WI38 (cell line): ENCODE measurements at regions not wholly inside any gene's neighbourhood (a gene's known extent, or its start where the extent isn't known, plus 50 kb on each side); places are given as distances from the start of the nearest gene placed in this dataset.
"Not testable (repeated sequence)": the region's sequence is repeated elsewhere in the genome, so short reads cannot be mapped to it uniquely, and the experiment has no call there.

ENCODE experiments used
- H3K4me3 ChIP-seq: 2 replicates; pipeline ENCODE4 v1.5.1; 2011; ENCODE audit warnings: low read depth, mild to moderate bottlenecking, control low read depth, low read length
- TF ChIP-seq, protein P1 (sequence below): IDR thresholded peaks from 2 replicates; pipeline ENCODE4 v1.5.1; 2012; ENCODE audit warnings: low read depth, mild to moderate bottlenecking, control low read depth, low read length

DNA sequence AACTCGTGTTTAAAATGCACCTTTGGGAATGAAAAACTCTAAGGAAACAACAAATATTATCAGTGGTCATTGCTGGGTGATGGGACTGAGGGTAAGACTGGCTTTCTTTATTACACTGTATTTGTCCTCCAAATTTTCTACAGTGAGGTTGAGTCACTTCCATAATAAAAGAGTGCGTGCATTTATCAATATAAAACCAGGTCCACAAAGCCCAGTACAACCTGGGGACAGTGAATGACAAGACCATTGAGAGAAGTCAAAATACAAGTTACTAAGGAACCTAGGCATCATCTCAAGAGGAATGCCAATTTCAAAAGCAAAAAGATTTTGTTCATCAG lies 76.4 kb downstream of the MAGED4 start:
- TF ChIP-seq, protein P1, sequence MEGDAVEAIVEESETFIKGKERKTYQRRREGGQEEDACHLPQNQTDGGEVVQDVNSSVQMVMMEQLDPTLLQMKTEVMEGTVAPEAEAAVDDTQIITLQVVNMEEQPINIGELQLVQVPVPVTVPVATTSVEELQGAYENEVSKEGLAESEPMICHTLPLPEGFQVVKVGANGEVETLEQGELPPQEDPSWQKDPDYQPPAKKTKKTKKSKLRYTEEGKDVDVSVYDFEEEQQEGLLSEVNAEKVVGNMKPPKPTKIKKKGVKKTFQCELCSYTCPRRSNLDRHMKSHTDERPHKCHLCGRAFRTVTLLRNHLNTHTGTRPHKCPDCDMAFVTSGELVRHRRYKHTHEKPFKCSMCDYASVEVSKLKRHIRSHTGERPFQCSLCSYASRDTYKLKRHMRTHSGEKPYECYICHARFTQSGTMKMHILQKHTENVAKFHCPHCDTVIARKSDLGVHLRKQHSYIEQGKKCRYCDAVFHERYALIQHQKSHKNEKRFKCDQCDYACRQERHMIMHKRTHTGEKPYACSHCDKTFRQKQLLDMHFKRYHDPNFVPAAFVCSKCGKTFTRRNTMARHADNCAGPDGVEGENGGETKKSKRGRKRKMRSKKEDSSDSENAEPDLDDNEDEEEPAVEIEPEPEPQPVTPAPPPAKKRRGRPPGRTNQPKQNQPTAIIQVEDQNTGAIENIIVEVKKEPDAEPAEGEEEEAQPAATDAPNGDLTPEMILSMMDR, result no peak
- H3K4me3 ChIP-seq, result no peak overlapping the region; the same call in 1 of the 2 replicates

DNA sequence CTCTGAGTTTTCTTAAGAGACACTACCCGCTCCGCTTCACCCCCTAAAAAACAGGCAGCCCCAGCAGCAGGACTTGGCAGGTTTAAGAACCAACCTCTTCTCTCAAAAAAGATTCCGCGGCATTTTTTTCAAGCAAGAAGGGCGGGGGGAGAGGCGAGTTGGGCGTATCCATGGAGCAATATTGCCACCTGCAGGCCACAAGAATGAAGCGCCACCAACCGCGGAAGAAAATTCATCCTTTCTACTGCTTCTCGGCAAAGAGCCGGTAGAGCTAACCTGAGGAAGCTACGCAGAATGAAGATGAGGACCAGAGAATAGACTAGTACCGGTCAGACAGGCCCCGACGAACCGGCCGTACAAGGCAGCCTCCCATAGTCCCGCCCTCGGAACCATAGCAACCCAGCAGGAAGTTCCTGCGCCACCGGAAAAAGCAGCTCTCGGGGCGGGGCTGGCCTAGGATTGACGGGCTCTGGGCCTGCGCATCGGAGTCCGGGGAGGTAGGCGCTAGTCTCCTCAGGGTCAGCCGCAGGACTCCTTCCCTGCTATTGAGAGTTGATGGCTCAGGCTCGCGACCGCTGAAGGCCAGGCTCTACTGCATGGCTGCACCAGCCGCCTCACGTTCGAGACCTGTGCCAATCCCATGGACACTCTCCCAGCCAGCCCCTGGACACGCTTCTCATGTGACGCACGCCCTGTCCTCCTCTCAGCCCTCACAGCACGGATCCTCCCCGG lies 76.9 kb downstream of the MAGED4 start:
- TF ChIP-seq, protein P1, result peak; percentile 90

GRCh38 chrX:52262195-52262546 lies 77.5 kb downstream of the MAGED4 start:
- TF ChIP-seq, protein P1, result no peak
- H3K4me3 ChIP-seq, result peak overlapping the region; percentile 66

More for the DNA sequence above, 76.9 kb downstream of the MAGED4 start:
- peak overlapping the region; percentile 66 for H3K4me3 ChIP-seq

DNA sequence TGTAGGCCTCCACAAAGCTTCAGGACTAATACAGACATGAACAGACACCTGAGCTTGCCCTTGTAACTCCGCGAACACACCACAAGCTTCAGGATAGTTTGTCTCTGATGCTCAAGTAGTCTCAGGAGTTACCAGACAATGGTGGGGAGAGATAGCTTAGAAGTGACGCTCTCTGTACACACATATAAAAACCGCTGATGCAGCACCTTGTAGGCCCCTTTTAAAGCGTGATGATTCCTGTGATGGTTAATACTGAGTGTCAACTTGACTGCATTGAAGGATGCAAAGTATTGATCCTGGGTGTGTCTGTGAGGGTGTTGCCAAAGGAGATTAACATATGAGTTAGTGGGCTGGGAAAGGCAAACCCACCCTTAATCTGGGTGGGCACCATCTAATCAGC lies 78.7 kb downstream of the MAGED4 start:
- TF ChIP-seq, protein P1, result no peak
- H3K4me3 ChIP-seq, result no peak overlapping the region

GRCh38 chrX:52265713-52266112 lies 81.0 kb downstream of the MAGED4 start:
- TF ChIP-seq, protein P1, result no peak

GRCh38 chrX:52268502-52268901 lies 83.8 kb downstream of the MAGED4 start:
- H3K4me3 ChIP-seq, result not testable (repeated sequence)

More at GRCh38 chrX:52265713-52266112, 81.0 kb downstream of the MAGED4 start:
- no peak overlapping the region for H3K4me3 ChIP-seq

DNA sequence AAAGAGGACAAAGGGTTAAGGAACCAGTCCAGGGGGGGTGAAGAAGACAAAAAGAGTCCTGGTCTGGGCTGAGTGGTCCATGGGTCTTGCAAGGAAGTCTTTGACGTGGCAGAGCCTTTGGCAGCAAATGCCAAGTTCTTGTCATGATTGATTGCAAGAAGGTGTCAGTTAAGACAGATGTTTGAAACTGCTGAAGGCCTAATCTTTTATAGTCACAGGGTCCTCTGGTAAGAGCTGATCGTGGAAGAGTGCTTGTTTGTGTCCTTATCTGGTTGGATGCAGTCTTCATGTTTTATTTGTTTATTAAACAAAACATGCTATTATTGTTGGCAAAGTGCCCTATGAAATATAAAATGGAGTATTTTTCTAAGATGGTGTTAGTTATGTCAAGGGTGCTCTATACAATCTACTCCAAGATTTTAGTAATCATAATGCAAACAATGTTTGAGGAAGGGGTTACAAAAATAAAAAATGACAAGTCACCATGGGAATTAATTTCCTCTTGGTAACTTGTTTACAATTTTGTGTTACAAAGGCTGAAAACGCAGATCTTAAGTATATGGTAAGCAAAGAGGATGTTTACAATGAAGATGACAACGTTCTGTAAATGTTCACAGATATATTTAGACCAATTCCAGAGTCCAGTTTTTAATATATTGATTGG lies 85.9 kb downstream of the MAGED4 start:
- H3K4me3 ChIP-seq, result no peak overlapping the region
- TF ChIP-seq, protein P1, result no peak
